CD14-positive monocyte (primary cell): ENCODE measurements at regions not wholly inside any gene's neighbourhood (a gene's known extent, or its start where the extent isn't known, plus 50 kb on each side); places are given as distances from the start of the nearest gene placed in this dataset.

Source experiments
- DNase-seq, 3 donors: peaks; one replicate each; pipeline ENCODE4 v3.0.0-alpha.2; 2011 to 2022
- H2AFZ ChIP-seq: 2 replicates; pipeline ENCODE4 v1.6.0; 2012; ENCODE audit warnings: mild to moderate bottlenecking, low read depth, low read length, inconsistent platforms; ENCODE audit not compliant: insufficient read depth, poor library complexity, severe bottlenecking
- H3K27ac ChIP-seq, 2 donors: 1 replicate in 1 of 2; 2 replicates in 1 of 2; pipeline ENCODE4 v1.5.1; 2012 to 2013; ENCODE audit warnings: low read length in 2 of 2, control low read depth in 1 of 2, inconsistent platforms in 1 of 2, low read depth in 1 of 2, mild to moderate bottlenecking in 1 of 2
- H3K27me3 ChIP-seq, 2 donors: one replicate each; pipeline versions ENCODE4 v1.6.0 to v1.6.1; 2011 to 2013; ENCODE audit warnings: low read length in 2 of 2; ENCODE audit not compliant: control insufficient read depth in 2 of 2, insufficient read depth in 2 of 2
- H3K36me3 ChIP-seq, 2 donors: replicated peaks in 1 of 2; 1 replicate in 1 of 2; 2 replicates in 1 of 2; pipeline versions ENCODE4 v1.5.1 to v1.6.1; 2012 to 2013; ENCODE audit warnings: low read length in 2 of 2, control low read depth in 1 of 2, inconsistent platforms in 1 of 2, mild to moderate bottlenecking in 1 of 2; ENCODE audit not compliant: insufficient read depth in 2 of 2, control insufficient read depth in 1 of 2
- H3K4me1 ChIP-seq, 2 donors: 1 replicate in 1 of 2; 2 replicates in 1 of 2; pipeline versions ENCODE4 v1.5.1 to v1.6.1; 2012 to 2013; ENCODE audit warnings: low read length in 2 of 2, control low read depth in 1 of 2, inconsistent platforms in 1 of 2, mild to moderate bottlenecking in 1 of 2, moderate library complexity in 1 of 2; ENCODE audit not compliant: insufficient read depth in 2 of 2, control insufficient read depth in 1 of 2
- H3K4me2 ChIP-seq: replicated peaks from 2 replicates; pipeline ENCODE3; 2012; ENCODE audit warnings: low read length, moderate library complexity, mild to moderate bottlenecking; ENCODE audit not compliant: poor library complexity, severe bottlenecking; ENCODE audit errors: extremely low read depth
- H3K4me3 ChIP-seq, 3 experiments: fragments of 200-600 bp in 1 of 3; sonication (generic) in 1 of 3; replicated peaks in 1 of 3; 1 replicate in 2 of 3; 2 replicates in 1 of 3; pipeline ENCODE4 v1.5.1; 2011 to 2013; ENCODE audit warnings: low read length in 3 of 3, mild to moderate bottlenecking in 3 of 3, control low read depth in 2 of 3, low read depth in 2 of 3, inconsistent platforms in 1 of 3, moderate library complexity in 1 of 3
- H3K79me2 ChIP-seq: 2 replicates; pipeline ENCODE4 v1.6.0; 2012; ENCODE audit warnings: mild to moderate bottlenecking, control low read depth, inconsistent platforms, low read length, moderate library complexity; ENCODE audit not compliant: insufficient read depth
- H3K9ac ChIP-seq: 2 replicates; pipeline ENCODE4 v1.6.0; 2017; ENCODE audit warnings: low read length, mild to moderate bottlenecking; ENCODE audit not compliant: insufficient read depth, poor library complexity, severe bottlenecking
- H3K9me3 ChIP-seq, 2 donors: replicated peaks in 1 of 2; 1 replicate in 1 of 2; 2 replicates in 1 of 2; pipeline versions ENCODE4 v1.5.1 to v1.6.1; 2012 to 2013; ENCODE audit warnings: low read length in 2 of 2, control low read depth in 1 of 2; ENCODE audit not compliant: control insufficient read depth in 1 of 2, insufficient read depth in 1 of 2
- H4K20me1 ChIP-seq: 2 replicates; pipeline ENCODE4 v1.6.0; 2012; ENCODE audit warnings: mild to moderate bottlenecking, low read length, control low read depth, moderate library complexity; ENCODE audit not compliant: insufficient read depth
- H3K27ac Mint-ChIP-seq, 7 donors: one replicate each; pipeline ENCODE4 v1.8.0; 2020; ENCODE audit warnings: mild to moderate bottlenecking in 7 of 7, mixed read lengths in 7 of 7, moderate library complexity in 6 of 7, inconsistent platforms in 2 of 7
- H3K27me3 Mint-ChIP-seq, 3 donors: one replicate each; pipeline ENCODE4 v1.8.0; 2021 to 2022; ENCODE audit warnings: low read depth in 3 of 3, mild to moderate bottlenecking in 3 of 3, mixed read lengths in 3 of 3, moderate library complexity in 3 of 3, inconsistent platforms in 1 of 3
- H3K36me3 Mint-ChIP-seq, 2 donors: one replicate each; pipeline ENCODE4 v1.8.0; 2020; ENCODE audit warnings: mixed read lengths in 2 of 2, inconsistent platforms in 1 of 2, mild to moderate bottlenecking in 1 of 2
- H3K4me1 Mint-ChIP-seq: one replicate; pipeline ENCODE4 v1.8.0; 2020; ENCODE audit warnings: mild to moderate bottlenecking, mixed read lengths
- H3K4me3 Mint-ChIP-seq, 2 donors: one replicate each; pipeline ENCODE4 v1.8.0; 2020; ENCODE audit warnings: mild to moderate bottlenecking in 2 of 2, mixed read lengths in 2 of 2, moderate library complexity in 1 of 2
- H3K9me3 Mint-ChIP-seq, 7 donors: one replicate each; pipeline ENCODE4 v1.8.0; 2020 to 2022; ENCODE audit warnings: mixed read lengths in 7 of 7, mild to moderate bottlenecking in 6 of 7, moderate library complexity in 6 of 7, inconsistent platforms in 2 of 7
- WGBS: methylation state at CpG from one replicate; pipeline ENCODE4 v1.1.5; 2013; ENCODE audit warnings: missing lambda C conversion rate; ENCODE audit not compliant: insufficient coverage; 5-methylcytosine and 5-hydroxymethylcytosine counted together
- intact Hi-C, 2 donors: fragments of 100-400 bp; cut with micrococcal nuclease; formaldehyde crosslinking; loops; one replicate each; pipeline versions ENCODE4 v1.15.0 to v1.15.1; 2023
- TF ChIP-seq, protein P1 (sequence below): fragments of 200-600 bp; IDR thresholded peaks from one replicate; pipeline ENCODE4 v1.8.0; 2022; ENCODE audit warnings: antibody characterized with exemption, mild to moderate bottlenecking

DNA sequence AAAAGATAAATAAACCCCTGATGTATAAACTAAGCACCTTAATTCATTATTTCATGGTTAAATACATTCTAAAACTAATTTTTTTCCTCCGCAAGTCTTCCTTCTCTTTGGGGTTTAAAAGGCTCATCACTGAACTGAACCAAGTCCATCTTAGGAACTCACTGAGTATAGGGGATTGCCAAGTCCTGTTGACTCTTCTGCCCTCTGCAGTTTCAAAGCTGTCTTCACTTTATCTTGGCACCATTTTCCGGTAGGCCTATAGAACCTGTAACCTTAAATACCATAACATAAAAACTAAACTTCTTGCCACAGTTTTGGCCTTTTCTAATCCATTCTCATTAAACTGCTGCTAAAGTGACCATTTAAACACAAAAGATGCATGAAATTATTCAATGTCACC is 66.5 kb upstream of the USPL1 start:
- Histone ChIP-seq H3K9me3 (no peaks in the 10 kb centered on the region), H3K4me2 (no peak overlapping the region), H3K27me3 (no peaks in the 10 kb centered on the region), H3K36me3 (no peaks in the 10 kb centered on the region), H3K79me2 (no peaks in the 10 kb centered on the region), H2AFZ (no peak overlapping the region), H3K9ac (no peak overlapping the region), H3K4me1 (no peaks in the 10 kb centered on the region), H3K4me3 (no peak overlapping the region), H3K27ac (no peak overlapping the region), H4K20me1 (no peaks in the 10 kb centered on the region)
- H3K4me1 Mint-ChIP-seq: no peaks in the 10 kb centered on the region
- TF ChIP-seq, protein P1, sequence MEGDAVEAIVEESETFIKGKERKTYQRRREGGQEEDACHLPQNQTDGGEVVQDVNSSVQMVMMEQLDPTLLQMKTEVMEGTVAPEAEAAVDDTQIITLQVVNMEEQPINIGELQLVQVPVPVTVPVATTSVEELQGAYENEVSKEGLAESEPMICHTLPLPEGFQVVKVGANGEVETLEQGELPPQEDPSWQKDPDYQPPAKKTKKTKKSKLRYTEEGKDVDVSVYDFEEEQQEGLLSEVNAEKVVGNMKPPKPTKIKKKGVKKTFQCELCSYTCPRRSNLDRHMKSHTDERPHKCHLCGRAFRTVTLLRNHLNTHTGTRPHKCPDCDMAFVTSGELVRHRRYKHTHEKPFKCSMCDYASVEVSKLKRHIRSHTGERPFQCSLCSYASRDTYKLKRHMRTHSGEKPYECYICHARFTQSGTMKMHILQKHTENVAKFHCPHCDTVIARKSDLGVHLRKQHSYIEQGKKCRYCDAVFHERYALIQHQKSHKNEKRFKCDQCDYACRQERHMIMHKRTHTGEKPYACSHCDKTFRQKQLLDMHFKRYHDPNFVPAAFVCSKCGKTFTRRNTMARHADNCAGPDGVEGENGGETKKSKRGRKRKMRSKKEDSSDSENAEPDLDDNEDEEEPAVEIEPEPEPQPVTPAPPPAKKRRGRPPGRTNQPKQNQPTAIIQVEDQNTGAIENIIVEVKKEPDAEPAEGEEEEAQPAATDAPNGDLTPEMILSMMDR: peak; percentile 25
- intact Hi-C loops: no loop called here
- H3K36me3 Mint-ChIP-seq: no peaks in the 10 kb centered on the region
- peak in 2 of 3 donors; percentile 15 to 18 for DNase-seq
- no peak overlapping the region for H3K4me3 Mint-ChIP-seq
- no peak overlapping the region for H3K27ac Mint-ChIP-seq
- peaks cover 0 to 2% (median 0%) of the 10 kb centered on the region in 3 donors for H3K27me3 Mint-ChIP-seq
- WGBS: 20% methylated on average over 1 of the region's 2 CpGs
- H3K9me3 Mint-ChIP-seq: peaks cover 0 to 6% (median 4%) of the 10 kb centered on the region in 7 donors

DNA sequence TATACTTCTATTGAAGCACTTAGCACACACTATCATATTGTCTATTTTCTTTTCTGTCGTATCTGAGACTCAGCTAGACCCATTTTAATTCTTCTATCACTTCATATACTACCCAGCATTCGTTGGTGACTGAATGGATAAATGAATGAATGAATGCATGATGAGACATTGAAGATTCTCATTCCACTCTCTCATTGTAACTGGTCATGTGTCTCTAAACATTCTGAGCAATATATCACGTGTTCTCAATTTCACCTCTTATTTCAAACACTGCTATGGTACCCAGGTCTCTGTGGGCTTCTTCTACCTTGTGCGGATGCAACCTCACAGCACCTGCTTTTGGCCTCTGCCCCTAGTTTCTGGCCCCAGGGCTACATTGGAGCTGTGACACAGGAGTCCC is 65.2 kb upstream of the USPL1 start:
- H3K27ac ChIP-seq: no peak overlapping the region
- no peak overlapping the region for H2AFZ ChIP-seq
- DNase-seq: no peak
- no peaks in the 10 kb centered on the region for H3K27me3 Mint-ChIP-seq
- 100% methylated on average over 2 of the region's 4 CpGs for WGBS
- peaks cover 0 to 6% (median 4%) of the 10 kb centered on the region in 7 donors for H3K9me3 Mint-ChIP-seq
- H3K27ac Mint-ChIP-seq: no peak overlapping the region
- H3K4me3 Mint-ChIP-seq: no peak overlapping the region
- TF ChIP-seq, protein P1: no peak
- H4K20me1 ChIP-seq: no peaks in the 10 kb centered on the region
- no peak overlapping the region for H3K4me3 ChIP-seq
- no peaks in the 10 kb centered on the region for H3K4me1 Mint-ChIP-seq
- no peak overlapping the region for H3K4me2 ChIP-seq
- no peaks in the 10 kb centered on the region for H3K9me3 ChIP-seq
- H3K36me3 ChIP-seq: no peaks in the 10 kb centered on the region
- no peak overlapping the region for H3K9ac ChIP-seq
- no peaks in the 10 kb centered on the region for H3K27me3 ChIP-seq
- no peaks in the 10 kb centered on the region for H3K79me2 ChIP-seq
- no peaks in the 10 kb centered on the region for H3K36me3 Mint-ChIP-seq
- intact Hi-C loops: no loop called here
- H3K4me1 ChIP-seq: no peaks in the 10 kb centered on the region
